ENCODE measurements at regions not wholly inside any gene's neighbourhood (a gene's known extent, or its start where the extent isn't known, plus 50 kb on each side); places are given as distances from the start of the nearest gene placed in this dataset.

GRCh38 chr2:172193331-172194089, 90.8 kb upstream of the DLX2 start:
- H3K36me3 ChIP-seq = no peaks in the 10 kb centered on the region
- peaks cover 3% of the 10 kb centered on the region for H3K4me1 ChIP-seq
- DNase-seq (no peak), ATAC-seq (no peak)
- TF ChIP-seq CTCF (IDR thresholded peaks at IDR 0.05) = no peak
- H3K27me3 ChIP-seq (ENCODE audit: low read depth) = no peaks in the 10 kb centered on the region
- no peak overlapping the region for H3K27ac ChIP-seq
- H3K9me3 ChIP-seq = peaks cover 17% of the 10 kb centered on the region
- intact Hi-C loops (cut with DNase I) = no loop called here
- no peak overlapping the region for H3K4me3 ChIP-seq

GRCh38 chr2:172195836-172196376, 93.2 kb upstream of the DLX2 start:
- Histone ChIP-seq H3K4me1 (peaks cover 3% of the 10 kb centered on the region), H3K4me3 (no peak overlapping the region), H3K27ac (no peak overlapping the region), H3K9me3 (peaks cover 23% of the 10 kb centered on the region), H3K27me3 (ENCODE audit: low read depth) (no peaks in the 10 kb centered on the region), H3K36me3 (no peaks in the 10 kb centered on the region)
- TF ChIP-seq CTCF (IDR thresholded peaks at IDR 0.05) = no peak
- DNase-seq (no peak), ATAC-seq (no peak)
- intact Hi-C loops (cut with DNase I) = no loop called here

- TF ChIP-seq CTCF (IDR thresholded peaks at IDR 0.05) = no peak
- Histone ChIP-seq H3K9me3 (peaks cover 23% of the 10 kb centered on the region), H3K27ac (no peak overlapping the region), H3K4me1 (peaks cover 3% of the 10 kb centered on the region), H3K36me3 (no peaks in the 10 kb centered on the region), H3K4me3 (no peak overlapping the region), H3K27me3 (ENCODE audit: low read depth) (no peaks in the 10 kb centered on the region)
- peak; percentile 57 to 76 for ATAC-seq
- intact Hi-C loops (cut with DNase I) = no loop called here
- DNase-seq = peak; percentile 65
These were observed 94.2 kb upstream of the DLX2 start for GRCh38 chr2:172196768-172197431.

GRCh38 chr2:172198361-172198760, 95.7 kb upstream of the DLX2 start:
- H3K36me3 ChIP-seq = no peaks in the 10 kb centered on the region
- DNase-seq = no peak
- H3K4me1 ChIP-seq = peaks cover 3% of the 10 kb centered on the region
- intact Hi-C loops (cut with DNase I) = no loop called here
- H3K9me3 ChIP-seq = peaks cover 19% of the 10 kb centered on the region
- ATAC-seq = no peak
- no peak overlapping the region for H3K27ac ChIP-seq
- TF ChIP-seq CTCF (IDR thresholded peaks at IDR 0.05) = no peak
- no peaks in the 10 kb centered on the region for H3K27me3 ChIP-seq (ENCODE audit: low read depth)
- H3K4me3 ChIP-seq = no peak overlapping the region

- Histone ChIP-seq H3K4me3 (no peak overlapping the region), H3K9me3 (peaks cover 13% of the 10 kb centered on the region), H3K27me3 (ENCODE audit: low read depth) (no peaks in the 10 kb centered on the region), H3K36me3 (no peaks in the 10 kb centered on the region), H3K27ac (no peak overlapping the region), H3K4me1 (peaks cover 3% of the 10 kb centered on the region)
- intact Hi-C loops (cut with DNase I) = no loop called here
- TF ChIP-seq CTCF (IDR thresholded peaks at IDR 0.05) = no peak
- ATAC-seq (no peak), DNase-seq (no peak)
These were observed 96.2 kb upstream of the DLX2 start for GRCh38 chr2:172198908-172199307.
